SU-DHL-6 (cell line): ENCODE measurements at regions not wholly inside any gene's neighbourhood (a gene's known extent, or its start where the extent isn't known, plus 50 kb on each side); places are given as distances from the start of the nearest gene placed in this dataset.

Experiments
- H2AFZ ChIP-seq: fragments of 200-600 bp; sonication (generic); 2 replicates; pipeline ENCODE4 v1.6.1; 2014; ENCODE audit warnings: low read depth, mild to moderate bottlenecking, moderate library complexity, mixed read lengths, antibody characterized with exemption, low read length; ENCODE audit not compliant: severe bottlenecking
- H3F3A ChIP-seq: fragments of 200-600 bp; shearing (Covaris generic); 2 replicates; pipeline ENCODE4 v1.6.0; 2016; ENCODE audit warnings: antibody characterized with exemption, mild to moderate bottlenecking; ENCODE audit not compliant: insufficient read depth
- H3K27ac ChIP-seq: fragments of 200-600 bp; sonication (generic); 2 replicates; pipeline ENCODE4 v1.5.1; 2016; ENCODE audit warnings: low read depth, mild to moderate bottlenecking, low read length, moderate library complexity, mixed read lengths
- H3K27me3 ChIP-seq: fragments of 200-600 bp; sonication (generic), shearing (Covaris generic); 2 replicates; pipeline ENCODE4 v1.6.0; 2014; ENCODE audit warnings: mild to moderate bottlenecking, low read length
- H3K36me3 ChIP-seq: fragments of 200-600 bp; sonication (generic); 2 replicates; pipeline ENCODE4 v1.6.1; 2014; ENCODE audit warnings: mild to moderate bottlenecking, low read length, mixed read lengths
- H3K4me2 ChIP-seq: fragments of 300-600, 200-600 bp; shearing (Covaris generic), sonication (generic); 2 replicates; pipeline ENCODE4 v1.6.0; 2014; ENCODE audit warnings: low read length, low read depth, mild to moderate bottlenecking; ENCODE audit not compliant: poor library complexity, severe bottlenecking
- H3K4me3 ChIP-seq: fragments of 200-600 bp; sonication (generic); 2 replicates; pipeline ENCODE4 v1.5.1; 2014; ENCODE audit warnings: antibody characterized with exemption, low read length, mild to moderate bottlenecking, mixed read lengths; ENCODE audit not compliant: insufficient read depth, poor library complexity, severe bottlenecking
- H3K79me2 ChIP-seq: fragments of 200-600 bp; sonication (generic); 2 replicates; pipeline ENCODE4 v1.6.1; 2014; ENCODE audit warnings: mild to moderate bottlenecking, low read length, moderate library complexity; ENCODE audit not compliant: insufficient read depth
- H3K9ac ChIP-seq: fragments of 200-600 bp; sonication (generic); 2 replicates; pipeline ENCODE4 v1.7.0; 2014; ENCODE audit warnings: mild to moderate bottlenecking, low read length
- H3K9me2 ChIP-seq: fragments of 200-600 bp; sonication (generic); replicated peaks from 2 replicates; pipeline ENCODE4 v1.6.1; 2014; ENCODE audit warnings: low read length; ENCODE audit not compliant: insufficient read depth
- H3K9me3 ChIP-seq: fragments of 200-600 bp; sonication (generic); 2 replicates; pipeline ENCODE4 v1.6.1; 2014; ENCODE audit warnings: low read length, mixed read lengths; ENCODE audit not compliant: insufficient read depth
- H4K20me1 ChIP-seq: fragments of 200-600 bp; sonication (generic); 2 replicates; pipeline ENCODE4 v1.6.1; 2014; ENCODE audit warnings: low read depth, mild to moderate bottlenecking, antibody characterized with exemption, low read length, moderate library complexity, mixed read lengths
- CTCF ChIP-seq: fragments of 200-600 bp; sonication (generic); IDR thresholded peaks from one replicate; pipeline ENCODE4 v1.5.1; 2017; ENCODE audit warnings: antibody characterized with exemption, mild to moderate bottlenecking, low read length, moderate library complexity; ENCODE audit not compliant: insufficient read depth, poor library complexity, severe bottlenecking
- EZH2phosphoT487 ChIP-seq: fragments of 200-600 bp; sonication (generic), shearing (Covaris generic); conservative IDR thresholded peaks from 2 replicates; pipeline ENCODE4 v1.6.1; 2018; ENCODE audit warnings: mild to moderate bottlenecking, antibody characterized with exemption, low read length, moderate library complexity, mixed read lengths

DNA sequence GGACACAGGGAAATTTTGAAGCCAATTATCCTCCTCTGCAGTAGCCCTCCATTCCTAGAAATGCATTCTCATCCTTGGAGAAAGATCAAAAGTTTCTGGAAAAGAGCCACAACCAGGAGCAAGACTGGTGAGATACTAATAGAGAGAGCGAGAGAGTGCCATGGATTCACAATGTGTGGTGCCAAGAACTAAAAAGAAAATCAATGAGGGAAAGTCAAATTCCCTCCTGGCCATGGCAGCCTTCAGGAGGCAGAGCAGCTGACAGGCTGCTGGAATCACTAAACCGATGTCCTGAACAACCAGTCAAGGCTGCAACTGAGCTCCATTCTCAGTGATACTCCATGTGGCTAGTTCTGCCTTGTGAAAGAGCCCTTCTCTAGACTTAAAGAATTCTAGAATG is 561.0 kb downstream of the SOX6 start:
- Histone ChIP-seq H3F3A (no peaks in the 10 kb centered on the region), H2AFZ (no peak overlapping the region), H3K79me2 (no peaks in the 10 kb centered on the region), H3K27me3 (no peaks in the 10 kb centered on the region), H3K4me2 (no peak overlapping the region), H3K36me3 (no peaks in the 10 kb centered on the region), H3K9me2 (no peaks in the 10 kb centered on the region), H3K9ac (no peak overlapping the region), H3K4me3 (no peak overlapping the region), H3K9me3 (no peaks in the 10 kb centered on the region), H4K20me1 (no peaks in the 10 kb centered on the region), H3K27ac (no peak overlapping the region)
- TF ChIP-seq CTCF (no peak), EZH2phosphoT487 (no peak)

GRCh38 chr11:15800111-15800800 is 556.1 kb downstream of the SOX6 start:
- Histone ChIP-seq H3K27ac (no peak overlapping the region), H3K4me3 (no peak overlapping the region)

DNA sequence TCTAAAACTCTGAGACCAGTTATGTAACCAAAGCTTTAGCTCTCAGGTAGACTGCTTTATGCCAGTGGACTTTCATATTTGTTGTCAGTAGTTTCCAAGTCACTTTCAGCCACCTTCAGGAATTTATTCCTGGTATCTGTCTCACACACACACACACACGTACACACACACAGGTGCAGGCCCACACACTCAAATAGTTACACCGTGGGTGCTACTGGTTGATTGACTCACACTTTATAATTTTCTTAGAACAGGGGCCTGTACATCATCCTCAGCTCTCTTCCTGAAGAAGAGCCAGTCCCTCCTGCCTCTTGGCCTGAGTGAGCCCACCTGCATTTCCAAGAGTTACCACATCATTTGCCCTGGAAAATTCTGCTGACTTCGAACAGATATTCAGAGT is 555.2 kb downstream of the SOX6 start:
- H2AFZ ChIP-seq: no peak overlapping the region
- no peak overlapping the region for H3K4me2 ChIP-seq
- H3K9me3 ChIP-seq: no peaks in the 10 kb centered on the region
- TF ChIP-seq CTCF: no peak
- no peak for TF ChIP-seq EZH2phosphoT487
- no peaks in the 10 kb centered on the region for H3K79me2 ChIP-seq
- H3K36me3 ChIP-seq: no peaks in the 10 kb centered on the region
- no peak overlapping the region for H3K27ac ChIP-seq
- H3K9me2 ChIP-seq: no peaks in the 10 kb centered on the region
- no peaks in the 10 kb centered on the region for H3K27me3 ChIP-seq
- no peak overlapping the region for H3K4me3 ChIP-seq
- no peak overlapping the region for H3K9ac ChIP-seq
- H4K20me1 ChIP-seq: no peaks in the 10 kb centered on the region
- no peaks in the 10 kb centered on the region for H3F3A ChIP-seq

More at GRCh38 chr11:15800111-15800800, 556.1 kb downstream of the SOX6 start:
- TF ChIP-seq EZH2phosphoT487 (no peak), CTCF (no peak)
- no peaks in the 10 kb centered on the region for H3K9me2 ChIP-seq
- H3K9me3 ChIP-seq: no peaks in the 10 kb centered on the region
- no peaks in the 10 kb centered on the region for H3K36me3 ChIP-seq
- H2AFZ ChIP-seq: no peak overlapping the region
- H3K27me3 ChIP-seq: no peaks in the 10 kb centered on the region
- H3K9ac ChIP-seq: no peak overlapping the region
- no peaks in the 10 kb centered on the region for H3K79me2 ChIP-seq
- no peak overlapping the region for H3K4me2 ChIP-seq
- H4K20me1 ChIP-seq: no peaks in the 10 kb centered on the region
- H3F3A ChIP-seq: no peaks in the 10 kb centered on the region
